PFSK-1 (cell line): ENCODE measurements at regions not wholly inside any gene's neighbourhood (a gene's known extent, or its start where the extent isn't known, plus 50 kb on each side); places are given as distances from the start of the nearest gene placed in this dataset.

Source experiments
- FOXP2 ChIP-seq: optimal IDR thresholded peaks from 2 replicates; pipeline ENCODE3; 2011; ENCODE audit warnings: borderline replicate concordance, control low read depth, inconsistent platforms; ENCODE audit not compliant: insufficient read depth; ENCODE audit errors: extremely low read length, extremely low read depth
- POLR2AphosphoS5 ChIP-seq: IDR thresholded peaks from 2 replicates; pipeline ENCODE4 v1.6.1; 2012; ENCODE audit warnings: low read depth, mild to moderate bottlenecking, control low read depth, low read length, moderate library complexity
- SIN3A ChIP-seq: IDR thresholded peaks from 2 replicates; pipeline ENCODE4 v1.6.1; 2012; ENCODE audit warnings: mild to moderate bottlenecking, low read length, moderate library complexity, borderline replicate concordance; ENCODE audit not compliant: insufficient read depth
- TAF1 ChIP-seq: IDR thresholded peaks from 2 replicates; pipeline ENCODE4 v1.6.1; 2012; ENCODE audit warnings: low read length, control low read depth, borderline replicate concordance; ENCODE audit not compliant: insufficient read depth
- TF ChIP-seq, protein P1 (sequence below), 2 experiments: IDR thresholded peaks; 2 replicates each; pipeline versions ENCODE4 v1.6.1 to v1.8.0; 2011 to 2012; ENCODE audit warnings: low read depth in 2 of 2, low read length in 2 of 2, control low read depth in 1 of 2, inconsistent platforms in 1 of 2, mild to moderate bottlenecking in 1 of 2, moderate library complexity in 1 of 2; ENCODE audit not compliant: insufficient read depth in 1 of 2

GRCh38 chr5:171575386-171575785, 155.9 kb downstream of the FGF18 start:
- TF ChIP-seq SIN3A: no peak
- TF ChIP-seq, protein P1, sequence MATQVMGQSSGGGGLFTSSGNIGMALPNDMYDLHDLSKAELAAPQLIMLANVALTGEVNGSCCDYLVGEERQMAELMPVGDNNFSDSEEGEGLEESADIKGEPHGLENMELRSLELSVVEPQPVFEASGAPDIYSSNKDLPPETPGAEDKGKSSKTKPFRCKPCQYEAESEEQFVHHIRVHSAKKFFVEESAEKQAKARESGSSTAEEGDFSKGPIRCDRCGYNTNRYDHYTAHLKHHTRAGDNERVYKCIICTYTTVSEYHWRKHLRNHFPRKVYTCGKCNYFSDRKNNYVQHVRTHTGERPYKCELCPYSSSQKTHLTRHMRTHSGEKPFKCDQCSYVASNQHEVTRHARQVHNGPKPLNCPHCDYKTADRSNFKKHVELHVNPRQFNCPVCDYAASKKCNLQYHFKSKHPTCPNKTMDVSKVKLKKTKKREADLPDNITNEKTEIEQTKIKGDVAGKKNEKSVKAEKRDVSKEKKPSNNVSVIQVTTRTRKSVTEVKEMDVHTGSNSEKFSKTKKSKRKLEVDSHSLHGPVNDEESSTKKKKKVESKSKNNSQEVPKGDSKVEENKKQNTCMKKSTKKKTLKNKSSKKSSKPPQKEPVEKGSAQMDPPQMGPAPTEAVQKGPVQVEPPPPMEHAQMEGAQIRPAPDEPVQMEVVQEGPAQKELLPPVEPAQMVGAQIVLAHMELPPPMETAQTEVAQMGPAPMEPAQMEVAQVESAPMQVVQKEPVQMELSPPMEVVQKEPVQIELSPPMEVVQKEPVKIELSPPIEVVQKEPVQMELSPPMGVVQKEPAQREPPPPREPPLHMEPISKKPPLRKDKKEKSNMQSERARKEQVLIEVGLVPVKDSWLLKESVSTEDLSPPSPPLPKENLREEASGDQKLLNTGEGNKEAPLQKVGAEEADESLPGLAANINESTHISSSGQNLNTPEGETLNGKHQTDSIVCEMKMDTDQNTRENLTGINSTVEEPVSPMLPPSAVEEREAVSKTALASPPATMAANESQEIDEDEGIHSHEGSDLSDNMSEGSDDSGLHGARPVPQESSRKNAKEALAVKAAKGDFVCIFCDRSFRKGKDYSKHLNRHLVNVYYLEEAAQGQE (IDR thresholded peaks at IDR 0.05; ENCODE audit: insufficient read depth in 1 of 2, low read depth in 2 of 2, low read length in 2 of 2): no peak
- TF ChIP-seq POLR2AphosphoS5: no peak
- TF ChIP-seq FOXP2: no peak
- TF ChIP-seq TAF1: no peak

- TF ChIP-seq TAF1: no peak
- TF ChIP-seq, protein P1 (IDR thresholded peaks at IDR 0.05; ENCODE audit: insufficient read depth in 1 of 2, low read depth in 2 of 2, low read length in 2 of 2): no peak
- no peak for TF ChIP-seq SIN3A
- no peak for TF ChIP-seq POLR2AphosphoS5
- no peak for TF ChIP-seq FOXP2
Measured at GRCh38 chr5:171575808-171576207, 156.4 kb downstream of the FGF18 start.

- TF ChIP-seq, protein P1 (IDR thresholded peaks at IDR 0.05; ENCODE audit: insufficient read depth in 1 of 2, low read depth in 2 of 2, low read length in 2 of 2): no peak
- TF ChIP-seq FOXP2 (no peak), POLR2AphosphoS5 (no peak), SIN3A (no peak), TAF1 (no peak)
Measured at GRCh38 chr5:171577042-171577758, 157.8 kb downstream of the FGF18 start.

GRCh38 chr5:171578049-171578828, 158.8 kb downstream of the FGF18 start:
- TF ChIP-seq POLR2AphosphoS5 (no peak), FOXP2 (no peak)

DNA sequence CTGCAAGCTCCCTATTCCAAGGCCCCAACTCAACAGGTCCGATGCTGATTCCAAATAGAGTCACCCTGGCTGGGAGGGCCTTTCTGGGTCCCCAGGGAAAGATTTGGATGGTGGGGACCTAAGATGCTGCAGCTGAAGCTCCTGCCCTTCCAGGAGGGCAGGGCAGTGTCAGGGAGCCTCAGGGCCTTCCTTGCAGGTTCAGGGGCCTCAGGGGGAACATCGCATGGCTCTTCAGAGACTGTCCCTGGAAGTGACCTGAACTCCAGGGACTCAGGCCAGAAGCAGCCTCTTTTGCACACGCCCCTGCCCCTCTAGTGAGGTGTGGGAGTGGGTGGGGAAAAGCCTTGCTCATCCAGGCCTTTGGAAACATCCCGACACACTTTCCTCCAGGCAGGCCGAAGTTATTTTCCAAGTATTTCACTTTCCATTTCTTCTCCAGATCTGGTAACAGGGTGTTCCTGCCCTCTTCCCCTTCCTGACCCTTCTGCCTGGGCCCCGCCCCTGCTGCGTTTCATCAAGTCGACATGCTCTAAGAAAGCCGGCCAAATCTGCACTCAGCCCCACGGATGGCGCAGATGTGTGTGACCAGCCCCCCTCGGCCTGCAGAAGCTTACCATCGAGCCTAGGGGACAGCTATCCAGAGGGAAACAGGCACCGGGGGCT, 159.5 kb downstream of the FGF18 start:
- TF ChIP-seq, protein P1 (IDR thresholded peaks at IDR 0.05; ENCODE audit: insufficient read depth in 1 of 2, low read depth in 2 of 2, low read length in 2 of 2): no peak
- TF ChIP-seq SIN3A (no peak), TAF1 (no peak), FOXP2 (no peak), POLR2AphosphoS5 (no peak)
